HCT116 (cell line): ENCODE measurements at regions not wholly inside any gene's neighbourhood (a gene's known extent, or its start where the extent isn't known, plus 50 kb on each side); places are given as distances from the start of the nearest gene placed in this dataset.

Source experiments
- CTCF ChIP-seq, 3 experiments: fragments of 200-600 bp in 1 of 3; sonication (generic) in 1 of 3; IDR thresholded peaks in 2 of 3; conservative IDR thresholded peaks in 1 of 3; 2 replicates each; pipeline ENCODE4 v1.5.1; 2012 to 2017; ENCODE audit warnings: low read depth in 2 of 3, low read length in 2 of 3, antibody characterized with exemption in 1 of 3, borderline replicate concordance in 1 of 3, control low read depth in 1 of 3, mild to moderate bottlenecking in 1 of 3, mixed read lengths in 1 of 3, mixed run types in 1 of 3, moderate library complexity in 1 of 3; ENCODE audit not compliant: insufficient read depth in 1 of 3
- EGR1 ChIP-seq: IDR thresholded peaks from 2 replicates; pipeline ENCODE4 v1.6.1; 2012; ENCODE audit warnings: low read depth
- EZH2 ChIP-seq: fragments of 200-600 bp; sonication (generic); IDR thresholded peaks from 2 replicates; pipeline ENCODE4 v1.6.1; 2017; ENCODE audit warnings: antibody characterized with exemption, mixed run types
- EZH2phosphoT487 ChIP-seq: fragments of 200-600 bp; IDR thresholded peaks from 2 replicates; pipeline ENCODE4 v1.6.1; 2018; ENCODE audit warnings: antibody characterized with exemption, borderline replicate concordance
- POLR2A ChIP-seq: IDR thresholded peaks from 2 replicates; pipeline ENCODE4 v1.7.0; 2011; ENCODE audit warnings: borderline replicate concordance; ENCODE audit not compliant: insufficient read depth, insufficient read length; ENCODE audit errors: extremely low read depth
- POLR2AphosphoS5 ChIP-seq: IDR thresholded peaks from 2 replicates; pipeline ENCODE4 v1.6.1; 2011; ENCODE audit warnings: mild to moderate bottlenecking, low read depth, low read length, moderate library complexity
- SP1 ChIP-seq: IDR thresholded peaks from 2 replicates; pipeline ENCODE4 v1.6.1; 2012; ENCODE audit warnings: low read depth
- TCF7L2 ChIP-seq: IDR thresholded peaks from 2 replicates; pipeline ENCODE4 v1.7.0; 2011; ENCODE audit warnings: borderline replicate concordance, inconsistent platforms; ENCODE audit not compliant: insufficient read depth, insufficient read length; ENCODE audit errors: extremely low read depth
- YY1 ChIP-seq: IDR thresholded peaks from 2 replicates; pipeline ENCODE4 v1.6.1; 2011; ENCODE audit warnings: low read length, low read depth, moderate library complexity, mild to moderate bottlenecking; ENCODE audit not compliant: insufficient replicate concordance; ENCODE audit errors: extremely low read depth
- ZNF274 ChIP-seq: fragments of 200-500 bp; sonication (Bioruptor generic); IDR thresholded peaks from 2 replicates; pipeline ENCODE4 v1.6.1; 2014; ENCODE audit warnings: mild to moderate bottlenecking, low read depth, low read length, inconsistent platforms
- TF ChIP-seq, protein P1 (sequence below): IDR thresholded peaks from 2 replicates; pipeline ENCODE4 v1.6.1; 2011; ENCODE audit warnings: mild to moderate bottlenecking, low read length, moderate library complexity; ENCODE audit not compliant: insufficient replicate concordance; ENCODE audit errors: extremely low read depth
- TF ChIP-seq, protein P2 (sequence below): IDR thresholded peaks from 2 replicates; pipeline ENCODE4 v1.6.1; 2012
- TF ChIP-seq, protein P3 (sequence below): IDR thresholded peaks from 2 replicates; pipeline ENCODE4 v1.6.1; 2012; ENCODE audit warnings: low read depth

DNA sequence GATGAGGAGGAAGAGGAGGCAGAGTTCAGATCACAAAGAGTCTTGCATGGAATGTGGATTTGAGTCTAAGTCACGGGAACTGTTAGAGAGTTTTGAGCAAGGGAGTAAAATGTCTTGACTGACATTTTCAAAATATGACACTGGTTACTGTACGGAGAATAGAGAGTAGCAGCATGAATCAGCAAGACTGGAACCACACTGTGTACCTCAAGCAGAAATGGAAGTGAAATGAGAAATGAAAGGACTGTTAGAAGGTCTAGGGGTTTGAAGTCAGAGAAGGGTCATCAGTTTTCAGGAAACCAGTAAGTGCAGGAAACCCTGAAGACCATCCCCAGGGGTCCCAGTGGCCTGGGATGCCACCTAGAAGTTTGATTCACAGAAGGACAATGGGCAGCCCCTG lies 236.3 kb downstream of the GALC start:
- TF ChIP-seq EGR1 (no peak), CTCF (IDR thresholded peaks at IDR 0.05 in 2 of 3, conservative IDR thresholded peaks at IDR 0.05 in 1 of 3; ENCODE audit: borderline replicate concordance in 1 of 3, insufficient read depth in 1 of 3, low read depth in 2 of 3, low read length in 2 of 3) (no peak), ZNF274 (no peak), POLR2A (no peak), YY1 (no peak), EZH2phosphoT487 (no peak), EZH2 (no peak), POLR2AphosphoS5 (no peak), SP1 (no peak), TCF7L2 (no peak)
- TF ChIP-seq, protein P1, sequence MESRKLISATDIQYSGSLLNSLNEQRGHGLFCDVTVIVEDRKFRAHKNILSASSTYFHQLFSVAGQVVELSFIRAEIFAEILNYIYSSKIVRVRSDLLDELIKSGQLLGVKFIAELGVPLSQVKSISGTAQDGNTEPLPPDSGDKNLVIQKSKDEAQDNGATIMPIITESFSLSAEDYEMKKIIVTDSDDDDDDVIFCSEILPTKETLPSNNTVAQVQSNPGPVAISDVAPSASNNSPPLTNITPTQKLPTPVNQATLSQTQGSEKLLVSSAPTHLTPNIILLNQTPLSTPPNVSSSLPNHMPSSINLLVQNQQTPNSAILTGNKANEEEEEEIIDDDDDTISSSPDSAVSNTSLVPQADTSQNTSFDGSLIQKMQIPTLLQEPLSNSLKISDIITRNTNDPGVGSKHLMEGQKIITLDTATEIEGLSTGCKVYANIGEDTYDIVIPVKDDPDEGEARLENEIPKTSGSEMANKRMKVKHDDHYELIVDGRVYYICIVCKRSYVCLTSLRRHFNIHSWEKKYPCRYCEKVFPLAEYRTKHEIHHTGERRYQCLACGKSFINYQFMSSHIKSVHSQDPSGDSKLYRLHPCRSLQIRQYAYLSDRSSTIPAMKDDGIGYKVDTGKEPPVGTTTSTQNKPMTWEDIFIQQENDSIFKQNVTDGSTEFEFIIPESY: no peak
- TF ChIP-seq, protein P2, sequence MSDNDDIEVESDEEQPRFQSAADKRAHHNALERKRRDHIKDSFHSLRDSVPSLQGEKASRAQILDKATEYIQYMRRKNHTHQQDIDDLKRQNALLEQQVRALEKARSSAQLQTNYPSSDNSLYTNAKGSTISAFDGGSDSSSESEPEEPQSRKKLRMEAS: no peak
- TF ChIP-seq, protein P3, sequence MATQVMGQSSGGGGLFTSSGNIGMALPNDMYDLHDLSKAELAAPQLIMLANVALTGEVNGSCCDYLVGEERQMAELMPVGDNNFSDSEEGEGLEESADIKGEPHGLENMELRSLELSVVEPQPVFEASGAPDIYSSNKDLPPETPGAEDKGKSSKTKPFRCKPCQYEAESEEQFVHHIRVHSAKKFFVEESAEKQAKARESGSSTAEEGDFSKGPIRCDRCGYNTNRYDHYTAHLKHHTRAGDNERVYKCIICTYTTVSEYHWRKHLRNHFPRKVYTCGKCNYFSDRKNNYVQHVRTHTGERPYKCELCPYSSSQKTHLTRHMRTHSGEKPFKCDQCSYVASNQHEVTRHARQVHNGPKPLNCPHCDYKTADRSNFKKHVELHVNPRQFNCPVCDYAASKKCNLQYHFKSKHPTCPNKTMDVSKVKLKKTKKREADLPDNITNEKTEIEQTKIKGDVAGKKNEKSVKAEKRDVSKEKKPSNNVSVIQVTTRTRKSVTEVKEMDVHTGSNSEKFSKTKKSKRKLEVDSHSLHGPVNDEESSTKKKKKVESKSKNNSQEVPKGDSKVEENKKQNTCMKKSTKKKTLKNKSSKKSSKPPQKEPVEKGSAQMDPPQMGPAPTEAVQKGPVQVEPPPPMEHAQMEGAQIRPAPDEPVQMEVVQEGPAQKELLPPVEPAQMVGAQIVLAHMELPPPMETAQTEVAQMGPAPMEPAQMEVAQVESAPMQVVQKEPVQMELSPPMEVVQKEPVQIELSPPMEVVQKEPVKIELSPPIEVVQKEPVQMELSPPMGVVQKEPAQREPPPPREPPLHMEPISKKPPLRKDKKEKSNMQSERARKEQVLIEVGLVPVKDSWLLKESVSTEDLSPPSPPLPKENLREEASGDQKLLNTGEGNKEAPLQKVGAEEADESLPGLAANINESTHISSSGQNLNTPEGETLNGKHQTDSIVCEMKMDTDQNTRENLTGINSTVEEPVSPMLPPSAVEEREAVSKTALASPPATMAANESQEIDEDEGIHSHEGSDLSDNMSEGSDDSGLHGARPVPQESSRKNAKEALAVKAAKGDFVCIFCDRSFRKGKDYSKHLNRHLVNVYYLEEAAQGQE: no peak
